HEK293T (cell line): ENCODE measurements at regions not wholly inside any gene's neighbourhood (a gene's known extent, or its start where the extent isn't known, plus 50 kb on each side); places are given as distances from the start of the nearest gene placed in this dataset.

Experiments used
- BHLHE40 ChIP-seq: fragments of 450-650 bp; IDR thresholded peaks from 2 replicates; pipeline ENCODE4 v1.6.1; 2016; ENCODE audit warnings: mild to moderate bottlenecking, moderate library complexity, borderline replicate concordance
- NFRKB ChIP-seq: fragments of 450-650 bp; IDR thresholded peaks from 2 replicates; pipeline ENCODE4 v1.6.1; 2016; ENCODE audit warnings: mild to moderate bottlenecking, moderate library complexity

- TF ChIP-seq BHLHE40 (no peak), NFRKB (no peak)
Measured at GRCh38 chrX:124529786-124530185, 183.4 kb downstream of the SH2D1A start.
